GM13977 (cell line): ENCODE measurements at regions not wholly inside any gene's neighbourhood (a gene's known extent, or its start where the extent isn't known, plus 50 kb on each side); places are given as distances from the start of the nearest gene placed in this dataset.

ENCODE experiments used
- DNase-seq: peaks from one replicate; pipeline ENCODE4 v3.0.0; 2012; ENCODE audit warnings: low spot score
- CTCF ChIP-seq: IDR thresholded peaks from 2 replicates; pipeline ENCODE4 v1.5.1; 2012; ENCODE audit warnings: mild to moderate bottlenecking, control low read depth; ENCODE audit not compliant: insufficient read depth; ENCODE audit errors: extremely low read depth, missing control alignments
- in situ Hi-C: fragments of 300-500 bp; cut with MboI; formaldehyde crosslinking; loops from one replicate; pipeline ENCODE4 v1.12.0; 2022; ENCODE audit warnings: low sequenced_read_pairs, low pct_unique_long_range_greater_than_20kb, mixed read lengths, inconsistent platforms; ENCODE audit not compliant: unreplicated experiment

- no peak for TF ChIP-seq CTCF
- in situ Hi-C loops: no loop called here
- no peak for DNase-seq
Measured at GRCh38 chr18:30929718-30930117, 112.8 kb downstream of the DSC3 start.

- no peak for DNase-seq
- in situ Hi-C loops: no loop called here
Measured at GRCh38 chr18:30929065-30929464, 113.5 kb downstream of the DSC3 start.

GRCh38 chr18:30927517-30928075 lies 114.9 kb downstream of the DSC3 start:
- DNase-seq: no peak
- in situ Hi-C loops: no loop called here
- no peak for TF ChIP-seq CTCF

More at GRCh38 chr18:30929065-30929464, 113.5 kb downstream of the DSC3 start:
- TF ChIP-seq CTCF: no peak

- no peak for TF ChIP-seq CTCF
- no peak for DNase-seq
- in situ Hi-C loops: no loop called here
Measured at GRCh38 chr18:30927042-30927441, 115.5 kb downstream of the DSC3 start.

- in situ Hi-C loops: no loop called here
- no peak for DNase-seq
- no peak for TF ChIP-seq CTCF
Measured at GRCh38 chr18:30925795-30926194, 116.7 kb downstream of the DSC3 start.

GRCh38 chr18:30920757-30921156 lies 121.8 kb downstream of the DSC3 start:
- no peak for DNase-seq
- in situ Hi-C loops: no loop called here
- TF ChIP-seq CTCF: no peak

- TF ChIP-seq CTCF: no peak
- in situ Hi-C loops: no loop called here
- no peak for DNase-seq
Measured at GRCh38 chr18:30920351-30920750, 122.2 kb downstream of the DSC3 start.
